H1 (cell line): ENCODE measurements at regions not wholly inside any gene's neighbourhood (a gene's known extent, or its start where the extent isn't known, plus 50 kb on each side); places are given as distances from the start of the nearest gene placed in this dataset.

Experiments
- CTCF ChIA-PET: fragments of 300-600 bp; sonication (Branson Sonifier 250); formaldehyde crosslinking; loops from one replicate; lab custom pipeline; 2021; ENCODE audit not compliant: partially characterized antibody; lab: Charles Lee
- POLR2A ChIA-PET: fragments of 300-600 bp; sonication (Branson Sonifier 250); formaldehyde crosslinking; loops from one replicate; lab custom pipeline; 2021; ENCODE audit warnings: inconsistent platforms; ENCODE audit not compliant: partially characterized antibody; lab: Charles Lee
- DNase-seq, 2 experiments: peaks; one replicate each; pipeline versions ENCODE4 v3.0.0 to v3.0.0-alpha.2; 2010 to 2022; ENCODE audit warnings: low spot score in 2 of 2, low read depth in 1 of 2, mixed read lengths in 1 of 2
- FAIRE-seq: peaks from 2 replicates; lab custom pipeline; 2011; peaks lifted over from hg19 to GRCh38; lab: Jason Lieb, UNC
- H2AFZ ChIP-seq: 2 replicates; pipeline ENCODE4 v1.8.1; 2012; ENCODE audit warnings: low read length, inconsistent platforms
- H2AK5ac ChIP-seq: 2 replicates; pipeline ENCODE4 v1.6.1; 2013; ENCODE audit warnings: low read depth, low read length
- H2BK120ac ChIP-seq: replicated peaks from 2 replicates; pipeline ENCODE3; 2013; ENCODE audit warnings: low read depth, low read length, inconsistent platforms
- H2BK12ac ChIP-seq: 2 replicates; pipeline ENCODE4 v1.6.1; 2013; ENCODE audit warnings: low read depth, low read length
- H2BK15ac ChIP-seq: 2 replicates; pipeline ENCODE4 v1.6.1; 2013; ENCODE audit warnings: low read length
- H2BK20ac ChIP-seq: 2 replicates; pipeline ENCODE4 v1.6.1; 2013; ENCODE audit warnings: low read length
- H2BK5ac ChIP-seq: 2 replicates; pipeline ENCODE4 v1.6.1; 2013; ENCODE audit warnings: low read depth, low read length
- H3K14ac ChIP-seq: 2 replicates; pipeline ENCODE4 v1.6.1; 2013; ENCODE audit warnings: inconsistent platforms; ENCODE audit not compliant: insufficient read length
- H3K18ac ChIP-seq: 2 replicates; pipeline ENCODE4 v1.6.1; 2013; ENCODE audit warnings: low read length; ENCODE audit errors: extremely low read depth
- H3K23ac ChIP-seq: 2 replicates; pipeline ENCODE4 v1.6.1; 2013; ENCODE audit warnings: inconsistent platforms; ENCODE audit not compliant: insufficient read length
- H3K23me2 ChIP-seq: 2 replicates; pipeline ENCODE4 v1.6.1; 2013; ENCODE audit warnings: low read depth, low read length
- H3K27ac ChIP-seq: 2 replicates; pipeline ENCODE4 v1.6.1; 2011; ENCODE audit warnings: low read depth, low read length, inconsistent platforms
- H3K27me3 ChIP-seq, 4 experiments: replicated peaks in 1 of 4; 1 replicate in 1 of 4; 2 replicates in 3 of 4; pipeline versions ENCODE4 v1.6.1 to v1.8.1; 2011 to 2013; ENCODE audit warnings: low read length in 3 of 4, mild to moderate bottlenecking in 3 of 4, inconsistent platforms in 2 of 4, mixed read lengths in 2 of 4, moderate library complexity in 1 of 4; ENCODE audit not compliant: control insufficient read depth in 3 of 4, insufficient read depth in 3 of 4; ENCODE audit errors: extremely low read depth in 1 of 4
- H3K36me3 ChIP-seq, 4 experiments: 2 replicates each; pipeline versions ENCODE4 v1.6.1 to v1.8.1; 2011 to 2013; ENCODE audit warnings: mild to moderate bottlenecking in 4 of 4, low read length in 3 of 4, moderate library complexity in 2 of 4, control low read depth in 1 of 4, inconsistent platforms in 1 of 4; ENCODE audit not compliant: insufficient read depth in 4 of 4, control insufficient read depth in 2 of 4
- H3K4ac ChIP-seq: replicated peaks from 2 replicates; pipeline ENCODE3; 2013; ENCODE audit warnings: low read length, low read depth, mixed read lengths, inconsistent platforms; ENCODE audit not compliant: insufficient read length
- H3K4me1 ChIP-seq, 4 experiments: replicated peaks in 1 of 4; 1 replicate in 1 of 4; 2 replicates in 3 of 4; pipeline versions ENCODE4 v1.6.1 to v1.8.1; 2011 to 2013; ENCODE audit warnings: low read length in 3 of 4, inconsistent platforms in 2 of 4, mixed read lengths in 1 of 4; ENCODE audit not compliant: insufficient read depth in 4 of 4, control insufficient read depth in 3 of 4
- H3K4me2 ChIP-seq, 2 experiments: 2 replicates each; pipeline versions ENCODE4 v1.6.1 to v1.8.1; 2011 to 2013; ENCODE audit warnings: low read depth in 2 of 2, low read length in 2 of 2, control low read depth in 1 of 2, inconsistent platforms in 1 of 2, mild to moderate bottlenecking in 1 of 2; ENCODE audit not compliant: insufficient read depth in 1 of 2
- H3K4me3 ChIP-seq, 4 experiments: fragments of 200-600, 300-600 bp in 1 of 4; sonication (generic), shearing (Covaris generic), sonication (Bioruptor Twin) in 1 of 4; 2 replicates each; pipeline versions ENCODE4 v1.5.1 to v1.8.1; 2011 to 2016; ENCODE audit warnings: low read length in 4 of 4, low read depth in 3 of 4, control low read depth in 2 of 4, inconsistent platforms in 2 of 4, mild to moderate bottlenecking in 2 of 4, mixed read lengths in 1 of 4, moderate library complexity in 1 of 4; ENCODE audit not compliant: insufficient read depth in 2 of 4; ENCODE audit errors: extremely low read depth in 1 of 4
- H3K56ac ChIP-seq: replicated peaks from 2 replicates; pipeline ENCODE3; 2013; ENCODE audit warnings: low read depth, mild to moderate bottlenecking, mixed read lengths, low read length, inconsistent platforms; ENCODE audit not compliant: insufficient read length
- H3K79me1 ChIP-seq: 2 replicates; pipeline ENCODE4 v1.6.1; 2013; ENCODE audit warnings: low read depth, low read length, control low read depth
- H3K79me2 ChIP-seq, 2 experiments: 2 replicates each; pipeline versions ENCODE4 v1.6.1 to v1.8.1; 2012 to 2013; ENCODE audit warnings: low read length in 2 of 2, mild to moderate bottlenecking in 2 of 2, inconsistent platforms in 1 of 2; ENCODE audit not compliant: insufficient read depth in 2 of 2, control insufficient read depth in 1 of 2
- H3K9ac ChIP-seq, 4 experiments: replicated peaks in 1 of 4; 1 replicate in 1 of 4; 2 replicates in 3 of 4; pipeline versions ENCODE4 v1.6.1 to v1.8.1; 2011 to 2013; ENCODE audit warnings: low read depth in 3 of 4, low read length in 3 of 4, control low read depth in 2 of 4, mild to moderate bottlenecking in 2 of 4, moderate library complexity in 2 of 4, inconsistent platforms in 1 of 4; ENCODE audit errors: extremely low read depth in 1 of 4
- H3K9me3 ChIP-seq, 2 experiments: 2 replicates each; pipeline versions ENCODE4 v1.6.1 to v1.8.1; 2012 to 2013; ENCODE audit warnings: mild to moderate bottlenecking in 2 of 2, moderate library complexity in 2 of 2, control low read depth in 1 of 2, inconsistent platforms in 1 of 2, low read depth in 1 of 2, low read length in 1 of 2, mixed read lengths in 1 of 2; ENCODE audit not compliant: insufficient read depth in 2 of 2
- H4K20me1 ChIP-seq, 2 experiments: replicated peaks in 1 of 2; 2 replicates each; pipeline versions ENCODE3 to v1.8.1; 2011 to 2013; ENCODE audit warnings: inconsistent platforms in 2 of 2, low read length in 2 of 2, mild to moderate bottlenecking in 1 of 2; ENCODE audit not compliant: insufficient read depth in 2 of 2, control insufficient read depth in 1 of 2
- H4K5ac ChIP-seq: 2 replicates; pipeline ENCODE4 v1.6.1; 2013; ENCODE audit warnings: low read length, low read depth, mixed read lengths, inconsistent platforms; ENCODE audit not compliant: insufficient read length
- H4K8ac ChIP-seq: 2 replicates; pipeline ENCODE4 v1.8.0; 2013; ENCODE audit warnings: mild to moderate bottlenecking, moderate library complexity, low read length, inconsistent platforms; ENCODE audit not compliant: insufficient read depth; ENCODE audit errors: extremely low read depth
- H4K91ac ChIP-seq: replicated peaks from 2 replicates; pipeline ENCODE3; 2013; ENCODE audit warnings: low read length, mixed read lengths, inconsistent platforms; ENCODE audit not compliant: insufficient read length
- BCL11A ChIP-seq, 2 experiments: IDR thresholded peaks; one replicate each; pipeline ENCODE4 v1.6.1; 2011; ENCODE audit warnings: low read depth in 2 of 2, low read length in 2 of 2, mild to moderate bottlenecking in 2 of 2
- CBX8 ChIP-seq: fragments of 300-800, 300-1000 bp; sonication (generic); IDR thresholded peaks from 2 replicates; pipeline ENCODE4 v1.7.1; 2016; ENCODE audit warnings: low read depth, low read length, borderline replicate concordance
- CHD2 ChIP-seq: IDR thresholded peaks from 2 replicates; pipeline ENCODE4 v1.6.1; 2012; ENCODE audit warnings: low read length, improper control_type of control experiment
- EZH2 ChIP-seq: fragments of 200-600 bp; sonication (generic); IDR thresholded peaks from 2 replicates; pipeline ENCODE4 v1.7.1; 2012; ENCODE audit warnings: low read depth, mild to moderate bottlenecking, moderate library complexity, low read length, inconsistent platforms; ENCODE audit not compliant: severe bottlenecking
- GABPA ChIP-seq: IDR thresholded peaks from 2 replicates; pipeline ENCODE4 v1.6.1; 2011; ENCODE audit warnings: mild to moderate bottlenecking, low read length, moderate library complexity, borderline replicate concordance; ENCODE audit not compliant: insufficient read depth
- JUN ChIP-seq: IDR thresholded peaks from 2 replicates; pipeline ENCODE4 v1.6.1; 2011; ENCODE audit warnings: low read depth, mild to moderate bottlenecking, improper control_type of control experiment, low read length
- JUND ChIP-seq: IDR thresholded peaks from 2 replicates; pipeline ENCODE4 v1.6.1; 2011; ENCODE audit warnings: mild to moderate bottlenecking, improper control_type of control experiment, low read length
- KDM1A ChIP-seq: fragments of 200-600, 300-600 bp; sonication (generic); IDR thresholded peaks from 2 replicates; pipeline ENCODE4 v1.7.1; 2016; ENCODE audit warnings: mild to moderate bottlenecking, low read length, borderline replicate concordance
- NANOG ChIP-seq: IDR thresholded peaks from 2 replicates; pipeline ENCODE4 v1.6.1; 2011; ENCODE audit warnings: low read length, low read depth, mild to moderate bottlenecking, inconsistent platforms; ENCODE audit not compliant: insufficient read depth, poor library complexity, severe bottlenecking
- PHF8 ChIP-seq: fragments of 200-600 bp; sonication (generic); conservative IDR thresholded peaks from 2 replicates; pipeline ENCODE4 v1.7.1; 2012; ENCODE audit warnings: low read depth, mild to moderate bottlenecking, inconsistent platforms, low read length, moderate library complexity
- POLR2A ChIP-seq, 2 experiments: IDR thresholded peaks; 1 replicate in 1 of 2; 2 replicates in 1 of 2; pipeline ENCODE4 v1.6.1; 2011; ENCODE audit warnings: low read depth in 2 of 2, low read length in 2 of 2, mild to moderate bottlenecking in 2 of 2; ENCODE audit errors: control extremely low read depth in 1 of 2
- SAP30 ChIP-seq: fragments of 300-600 bp; sonication (generic); IDR thresholded peaks from 2 replicates; pipeline ENCODE4 v1.7.1; 2012; ENCODE audit warnings: low read length, moderate library complexity, mild to moderate bottlenecking, inconsistent platforms; ENCODE audit not compliant: insufficient read depth, insufficient replicate concordance
- SP4 ChIP-seq: IDR thresholded peaks from 2 replicates; pipeline ENCODE4 v1.6.1; 2012; ENCODE audit warnings: low read length, inconsistent platforms
- TCF12 ChIP-seq: IDR thresholded peaks from 2 replicates; pipeline ENCODE4 v1.6.1; 2011; ENCODE audit warnings: low read depth, mild to moderate bottlenecking, low read length
- TEAD4 ChIP-seq: IDR thresholded peaks from 2 replicates; pipeline ENCODE4 v1.6.1; 2012; ENCODE audit warnings: low read depth, low read length, inconsistent platforms, mixed read lengths
- WGBS, 2 experiments: shearing (Covaris generic) in 1 of 2; methylation state at CpG; one replicate each; pipeline versions ENCODE4 v1.1.6 to v1.1.7; 2013 to 2015; ENCODE audit warnings: low lambda C conversion rate in 2 of 2, mixed read lengths in 2 of 2, inconsistent platforms in 1 of 2, low coverage in 1 of 2, missing lambda C conversion rate in 1 of 2; ENCODE audit not compliant: insufficient replicate concordance in 2 of 2, insufficient coverage in 1 of 2, insufficient read length in 1 of 2; ENCODE audit errors: extremely low coverage in 1 of 2, missing lambda C conversion rate in 1 of 2; 5-methylcytosine and 5-hydroxymethylcytosine counted together

DNA sequence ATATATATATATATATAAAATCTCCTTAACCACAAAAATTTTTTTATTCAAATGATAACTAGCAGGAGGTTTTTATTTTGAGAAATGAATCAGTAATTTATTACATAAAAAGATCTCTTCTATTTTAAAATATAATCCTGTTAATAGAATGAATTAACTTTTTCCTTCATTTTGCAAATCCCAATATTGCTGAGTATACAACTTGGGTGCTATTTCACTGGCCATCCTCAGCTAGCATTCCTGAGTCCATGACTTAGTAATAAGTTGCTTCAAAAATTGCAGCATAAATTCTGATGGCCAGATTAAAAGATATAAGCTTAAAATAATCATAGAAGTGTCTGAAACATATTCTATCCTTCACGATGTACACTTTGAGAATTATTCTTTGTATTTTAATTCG is 155.6 kb downstream of the FSIP2 start:
- no peak overlapping the region for H3K9ac ChIP-seq
- H4K91ac ChIP-seq: no peak overlapping the region
- H2BK12ac ChIP-seq: no peak overlapping the region
- no peaks in the 10 kb centered on the region for H3K79me1 ChIP-seq
- FAIRE-seq: no peak
- H3K36me3 ChIP-seq: no peaks in the 10 kb centered on the region
- H3K14ac ChIP-seq: no peak overlapping the region
- no peaks in the 10 kb centered on the region for H4K20me1 ChIP-seq
- H2AFZ ChIP-seq: no peak overlapping the region
- no peak overlapping the region for H2BK15ac ChIP-seq
- no peak overlapping the region for H2BK5ac ChIP-seq
- H2AK5ac ChIP-seq: no peak overlapping the region
- no peak for DNase-seq
- no peaks in the 10 kb centered on the region for H3K79me2 ChIP-seq
- H2BK120ac ChIP-seq: no peak overlapping the region
- H3K4me2 ChIP-seq: no peak overlapping the region
- no peak overlapping the region for H3K4me3 ChIP-seq
- no peak overlapping the region for H4K5ac ChIP-seq
- H3K23me2 ChIP-seq: no peaks in the 10 kb centered on the region
- no peak overlapping the region for H3K56ac ChIP-seq
- no peak overlapping the region for H4K8ac ChIP-seq
- H3K9me3 ChIP-seq: no peaks in the 10 kb centered on the region
- no peak overlapping the region for H3K18ac ChIP-seq
- H3K23ac ChIP-seq: no peak overlapping the region
- no peak overlapping the region for H3K4ac ChIP-seq
- no peaks in the 10 kb centered on the region for H3K27me3 ChIP-seq
- ChIA-PET CTCF (no interaction called here), POLR2A (no interaction called here)
- peaks cover 0 to 3% (median 0%) of the 10 kb centered on the region in 4 experiments; a peak in 1 of 7 replicates for H3K4me1 ChIP-seq
- no peak overlapping the region for H2BK20ac ChIP-seq
- H3K27ac ChIP-seq: no peak overlapping the region
- WGBS, 2 experiments: 100% methylated on average over 2 of the region's 2 CpGs; no CpG with 5 or more reads in 1 of the 2 experiments
- TF ChIP-seq CBX8 (no peak), NANOG (no peak), CHD2 (no peak), GABPA (no peak), EZH2 (no peak), POLR2A (IDR thresholded peaks at IDR 0.05; ENCODE audit: control extremely low read depth in 1 of 2, low read depth in 2 of 2, low read length in 2 of 2) (no peak), PHF8 (no peak), BCL11A (IDR thresholded peaks at IDR 0.05; ENCODE audit: low read depth in 2 of 2, low read length in 2 of 2) (no peak), TEAD4 (no peak), JUND (no peak), JUN (no peak), TCF12 (no peak), SAP30 (no peak), KDM1A (no peak), SP4 (no peak)
